H1 (cell line): ENCODE measurements at regions not wholly inside any gene's neighbourhood (a gene's known extent, or its start where the extent isn't known, plus 50 kb on each side); places are given as distances from the start of the nearest gene placed in this dataset.

ENCODE experiments used
- CTCF ChIA-PET: fragments of 300-600 bp; sonication (Branson Sonifier 250); formaldehyde crosslinking; loops from one replicate; lab custom pipeline; 2021; ENCODE audit not compliant: partially characterized antibody; lab: Charles Lee
- POLR2A ChIA-PET: fragments of 300-600 bp; sonication (Branson Sonifier 250); formaldehyde crosslinking; loops from one replicate; lab custom pipeline; 2021; ENCODE audit warnings: inconsistent platforms; ENCODE audit not compliant: partially characterized antibody; lab: Charles Lee
- DNase-seq, 2 experiments: peaks; one replicate each; pipeline versions ENCODE4 v3.0.0 to v3.0.0-alpha.2; 2010 to 2022; ENCODE audit warnings: low spot score in 2 of 2, low read depth in 1 of 2, mixed read lengths in 1 of 2
- FAIRE-seq: peaks from 2 replicates; lab custom pipeline; 2011; peaks lifted over from hg19 to GRCh38; lab: Jason Lieb, UNC
- H2AFZ ChIP-seq: 2 replicates; pipeline ENCODE4 v1.8.1; 2012; ENCODE audit warnings: low read length, inconsistent platforms
- H2AK5ac ChIP-seq: 2 replicates; pipeline ENCODE4 v1.6.1; 2013; ENCODE audit warnings: low read depth, low read length
- H2BK120ac ChIP-seq: replicated peaks from 2 replicates; pipeline ENCODE3; 2013; ENCODE audit warnings: low read depth, low read length, inconsistent platforms
- H2BK12ac ChIP-seq: 2 replicates; pipeline ENCODE4 v1.6.1; 2013; ENCODE audit warnings: low read depth, low read length
- H2BK15ac ChIP-seq: 2 replicates; pipeline ENCODE4 v1.6.1; 2013; ENCODE audit warnings: low read length
- H2BK20ac ChIP-seq: 2 replicates; pipeline ENCODE4 v1.6.1; 2013; ENCODE audit warnings: low read length
- H2BK5ac ChIP-seq: 2 replicates; pipeline ENCODE4 v1.6.1; 2013; ENCODE audit warnings: low read depth, low read length
- H3K14ac ChIP-seq: 2 replicates; pipeline ENCODE4 v1.6.1; 2013; ENCODE audit warnings: inconsistent platforms; ENCODE audit not compliant: insufficient read length
- H3K18ac ChIP-seq: 2 replicates; pipeline ENCODE4 v1.6.1; 2013; ENCODE audit warnings: low read length; ENCODE audit errors: extremely low read depth
- H3K23ac ChIP-seq: 2 replicates; pipeline ENCODE4 v1.6.1; 2013; ENCODE audit warnings: inconsistent platforms; ENCODE audit not compliant: insufficient read length
- H3K23me2 ChIP-seq: 2 replicates; pipeline ENCODE4 v1.6.1; 2013; ENCODE audit warnings: low read depth, low read length
- H3K27ac ChIP-seq: 2 replicates; pipeline ENCODE4 v1.6.1; 2011; ENCODE audit warnings: low read depth, low read length, inconsistent platforms
- H3K27me3 ChIP-seq, 4 experiments: replicated peaks in 1 of 4; 1 replicate in 1 of 4; 2 replicates in 3 of 4; pipeline versions ENCODE4 v1.6.1 to v1.8.1; 2011 to 2013; ENCODE audit warnings: low read length in 3 of 4, mild to moderate bottlenecking in 3 of 4, inconsistent platforms in 2 of 4, mixed read lengths in 2 of 4, moderate library complexity in 1 of 4; ENCODE audit not compliant: control insufficient read depth in 3 of 4, insufficient read depth in 3 of 4; ENCODE audit errors: extremely low read depth in 1 of 4
- H3K36me3 ChIP-seq, 4 experiments: 2 replicates each; pipeline versions ENCODE4 v1.6.1 to v1.8.1; 2011 to 2013; ENCODE audit warnings: mild to moderate bottlenecking in 4 of 4, low read length in 3 of 4, moderate library complexity in 2 of 4, control low read depth in 1 of 4, inconsistent platforms in 1 of 4; ENCODE audit not compliant: insufficient read depth in 4 of 4, control insufficient read depth in 2 of 4
- H3K4ac ChIP-seq: replicated peaks from 2 replicates; pipeline ENCODE3; 2013; ENCODE audit warnings: low read length, low read depth, mixed read lengths, inconsistent platforms; ENCODE audit not compliant: insufficient read length
- H3K4me1 ChIP-seq, 4 experiments: replicated peaks in 1 of 4; 1 replicate in 1 of 4; 2 replicates in 3 of 4; pipeline versions ENCODE4 v1.6.1 to v1.8.1; 2011 to 2013; ENCODE audit warnings: low read length in 3 of 4, inconsistent platforms in 2 of 4, mixed read lengths in 1 of 4; ENCODE audit not compliant: insufficient read depth in 4 of 4, control insufficient read depth in 3 of 4
- H3K4me2 ChIP-seq, 2 experiments: 2 replicates each; pipeline versions ENCODE4 v1.6.1 to v1.8.1; 2011 to 2013; ENCODE audit warnings: low read depth in 2 of 2, low read length in 2 of 2, control low read depth in 1 of 2, inconsistent platforms in 1 of 2, mild to moderate bottlenecking in 1 of 2; ENCODE audit not compliant: insufficient read depth in 1 of 2
- H3K4me3 ChIP-seq, 4 experiments: fragments of 200-600, 300-600 bp in 1 of 4; sonication (generic), shearing (Covaris generic), sonication (Bioruptor Twin) in 1 of 4; 2 replicates each; pipeline versions ENCODE4 v1.5.1 to v1.8.1; 2011 to 2016; ENCODE audit warnings: low read length in 4 of 4, low read depth in 3 of 4, control low read depth in 2 of 4, inconsistent platforms in 2 of 4, mild to moderate bottlenecking in 2 of 4, mixed read lengths in 1 of 4, moderate library complexity in 1 of 4; ENCODE audit not compliant: insufficient read depth in 2 of 4; ENCODE audit errors: extremely low read depth in 1 of 4
- H3K56ac ChIP-seq: replicated peaks from 2 replicates; pipeline ENCODE3; 2013; ENCODE audit warnings: low read depth, mild to moderate bottlenecking, mixed read lengths, low read length, inconsistent platforms; ENCODE audit not compliant: insufficient read length
- H3K79me1 ChIP-seq: 2 replicates; pipeline ENCODE4 v1.6.1; 2013; ENCODE audit warnings: low read depth, low read length, control low read depth
- H3K79me2 ChIP-seq, 2 experiments: 2 replicates each; pipeline versions ENCODE4 v1.6.1 to v1.8.1; 2012 to 2013; ENCODE audit warnings: low read length in 2 of 2, mild to moderate bottlenecking in 2 of 2, inconsistent platforms in 1 of 2; ENCODE audit not compliant: insufficient read depth in 2 of 2, control insufficient read depth in 1 of 2
- H3K9ac ChIP-seq, 4 experiments: replicated peaks in 1 of 4; 1 replicate in 1 of 4; 2 replicates in 3 of 4; pipeline versions ENCODE4 v1.6.1 to v1.8.1; 2011 to 2013; ENCODE audit warnings: low read depth in 3 of 4, low read length in 3 of 4, control low read depth in 2 of 4, mild to moderate bottlenecking in 2 of 4, moderate library complexity in 2 of 4, inconsistent platforms in 1 of 4; ENCODE audit errors: extremely low read depth in 1 of 4
- H3K9me3 ChIP-seq, 2 experiments: 2 replicates each; pipeline versions ENCODE4 v1.6.1 to v1.8.1; 2012 to 2013; ENCODE audit warnings: mild to moderate bottlenecking in 2 of 2, moderate library complexity in 2 of 2, control low read depth in 1 of 2, inconsistent platforms in 1 of 2, low read depth in 1 of 2, low read length in 1 of 2, mixed read lengths in 1 of 2; ENCODE audit not compliant: insufficient read depth in 2 of 2
- H4K20me1 ChIP-seq, 2 experiments: replicated peaks in 1 of 2; 2 replicates each; pipeline versions ENCODE3 to v1.8.1; 2011 to 2013; ENCODE audit warnings: inconsistent platforms in 2 of 2, low read length in 2 of 2, mild to moderate bottlenecking in 1 of 2; ENCODE audit not compliant: insufficient read depth in 2 of 2, control insufficient read depth in 1 of 2
- H4K5ac ChIP-seq: 2 replicates; pipeline ENCODE4 v1.6.1; 2013; ENCODE audit warnings: low read length, low read depth, mixed read lengths, inconsistent platforms; ENCODE audit not compliant: insufficient read length
- H4K8ac ChIP-seq: 2 replicates; pipeline ENCODE4 v1.8.0; 2013; ENCODE audit warnings: mild to moderate bottlenecking, moderate library complexity, low read length, inconsistent platforms; ENCODE audit not compliant: insufficient read depth; ENCODE audit errors: extremely low read depth
- H4K91ac ChIP-seq: replicated peaks from 2 replicates; pipeline ENCODE3; 2013; ENCODE audit warnings: low read length, mixed read lengths, inconsistent platforms; ENCODE audit not compliant: insufficient read length
- CEBPB ChIP-seq: IDR thresholded peaks from 2 replicates; pipeline ENCODE4 v1.6.1; 2012; ENCODE audit warnings: low read depth, low read length
- JUN ChIP-seq: IDR thresholded peaks from 2 replicates; pipeline ENCODE4 v1.6.1; 2011; ENCODE audit warnings: low read depth, mild to moderate bottlenecking, improper control_type of control experiment, low read length
- NRF1 ChIP-seq: IDR thresholded peaks from 2 replicates; pipeline ENCODE4 v1.6.1; 2011; ENCODE audit warnings: mild to moderate bottlenecking, low read depth, low read length, improper control_type of control experiment
- RFX5 ChIP-seq: IDR thresholded peaks from 2 replicates; pipeline ENCODE4 v1.6.1; 2011; ENCODE audit warnings: low read depth, low read length, improper control_type of control experiment, borderline replicate concordance
- SP2 ChIP-seq: IDR thresholded peaks from 2 replicates; pipeline ENCODE4 v1.6.1; 2012; ENCODE audit warnings: mild to moderate bottlenecking, low read length, inconsistent platforms

DNA sequence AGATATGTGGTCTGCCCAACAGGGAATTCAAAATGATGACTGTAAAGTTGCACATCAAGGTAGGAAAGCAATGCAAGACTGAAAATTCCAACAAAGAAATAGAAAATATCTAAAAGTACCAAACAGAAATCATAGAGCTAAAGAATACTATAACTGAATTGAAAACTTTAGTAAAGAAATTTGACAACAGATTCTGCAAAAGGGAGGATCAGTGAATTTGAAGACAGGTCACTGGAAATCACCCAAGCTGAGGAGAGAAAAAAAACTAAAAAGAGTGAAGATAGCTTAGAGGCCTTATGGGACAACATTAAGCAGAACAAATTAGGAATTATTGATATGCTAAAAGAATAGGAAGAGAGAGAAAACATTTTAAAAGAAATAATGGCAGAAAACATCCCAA lies 240.6 kb downstream of the SNX13 start:
- Histone ChIP-seq H2BK5ac (no peak overlapping the region), H3K23me2 (no peaks in the 10 kb centered on the region), H3K56ac (no peak overlapping the region), H2BK20ac (no peak overlapping the region), H2AK5ac (no peak overlapping the region), H3K4me1 (no peaks in the 10 kb centered on the region), H4K20me1 (no peaks in the 10 kb centered on the region), H4K5ac (no peak overlapping the region), H3K4me3 (no peak overlapping the region), H3K79me1 (no peaks in the 10 kb centered on the region), H3K27me3 (no peaks in the 10 kb centered on the region), H3K36me3 (no peaks in the 10 kb centered on the region), H3K9me3 (peaks cover 3 to 17% of the 10 kb centered on the region in 2 experiments; a peak in 1 of 4 replicates), H2BK15ac (no peak overlapping the region), H3K4ac (no peak overlapping the region), H3K9ac (no peak overlapping the region), H4K8ac (no peak overlapping the region), H3K4me2 (no peak overlapping the region), H2AFZ (no peak overlapping the region), H3K79me2 (no peaks in the 10 kb centered on the region), H3K23ac (no peak overlapping the region), H2BK120ac (no peak overlapping the region), H2BK12ac (no peak overlapping the region), H3K27ac (no peak overlapping the region), H3K14ac (no peak overlapping the region), H4K91ac (no peak overlapping the region), H3K18ac (no peak overlapping the region)
- DNase-seq (no peak), FAIRE-seq (no peak)
- ChIA-PET POLR2A (no interaction called here), CTCF (interaction anchor here (0.9 to 1.9 kb wide), 2 partner anchors 9 to 19 kb away, joined by 3 to 8 read pairs; no protein-coding TSS in a partner anchor)
- TF ChIP-seq RFX5 (no peak), SP2 (no peak), NRF1 (no peak), JUN (no peak), CEBPB (no peak)
